GM10847 (cell line): ENCODE measurements at regions not wholly inside any gene's neighbourhood (a gene's known extent, or its start where the extent isn't known, plus 50 kb on each side); places are given as distances from the start of the nearest gene placed in this dataset.

Experiments
- POLR2A ChIP-seq: IDR thresholded peaks from 2 replicates; pipeline ENCODE4 v1.6.1; 2011; ENCODE audit not compliant: insufficient read length; ENCODE audit errors: extremely low read depth

GRCh38 chr6:100246206-100246605 is 218.5 kb downstream of the SIM1 start:
- no peak for TF ChIP-seq POLR2A

GRCh38 chr6:100240798-100241197 is 223.9 kb downstream of the SIM1 start:
- no peak for TF ChIP-seq POLR2A

DNA sequence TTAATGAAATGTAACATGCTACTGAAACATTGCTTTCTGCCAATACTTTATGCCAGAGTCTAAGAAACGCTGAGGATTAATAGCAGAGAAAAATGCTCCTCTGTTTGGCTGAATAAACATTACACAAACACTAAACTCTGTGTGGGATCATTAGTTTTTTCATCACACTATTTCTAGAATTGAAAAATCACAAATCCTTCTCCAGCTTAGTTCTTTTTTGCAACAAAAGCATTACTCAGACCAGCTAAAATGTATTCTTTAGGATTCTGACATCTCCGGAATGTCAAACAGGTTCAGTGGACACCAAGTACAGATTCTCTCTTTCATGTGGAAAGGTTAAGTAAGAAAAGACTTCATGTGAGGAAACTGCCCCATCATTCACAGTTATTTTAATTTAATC is 226.9 kb downstream of the SIM1 start:
- TF ChIP-seq POLR2A = no peak

GRCh38 chr6:100236389-100236788 is 228.3 kb downstream of the SIM1 start:
- no peak for TF ChIP-seq POLR2A

GRCh38 chr6:100235631-100236030 is 229.1 kb downstream of the SIM1 start:
- TF ChIP-seq POLR2A = no peak

- TF ChIP-seq POLR2A = no peak
Observed at GRCh38 chr6:100234625-100235024, 230.1 kb downstream of the SIM1 start.

DNA sequence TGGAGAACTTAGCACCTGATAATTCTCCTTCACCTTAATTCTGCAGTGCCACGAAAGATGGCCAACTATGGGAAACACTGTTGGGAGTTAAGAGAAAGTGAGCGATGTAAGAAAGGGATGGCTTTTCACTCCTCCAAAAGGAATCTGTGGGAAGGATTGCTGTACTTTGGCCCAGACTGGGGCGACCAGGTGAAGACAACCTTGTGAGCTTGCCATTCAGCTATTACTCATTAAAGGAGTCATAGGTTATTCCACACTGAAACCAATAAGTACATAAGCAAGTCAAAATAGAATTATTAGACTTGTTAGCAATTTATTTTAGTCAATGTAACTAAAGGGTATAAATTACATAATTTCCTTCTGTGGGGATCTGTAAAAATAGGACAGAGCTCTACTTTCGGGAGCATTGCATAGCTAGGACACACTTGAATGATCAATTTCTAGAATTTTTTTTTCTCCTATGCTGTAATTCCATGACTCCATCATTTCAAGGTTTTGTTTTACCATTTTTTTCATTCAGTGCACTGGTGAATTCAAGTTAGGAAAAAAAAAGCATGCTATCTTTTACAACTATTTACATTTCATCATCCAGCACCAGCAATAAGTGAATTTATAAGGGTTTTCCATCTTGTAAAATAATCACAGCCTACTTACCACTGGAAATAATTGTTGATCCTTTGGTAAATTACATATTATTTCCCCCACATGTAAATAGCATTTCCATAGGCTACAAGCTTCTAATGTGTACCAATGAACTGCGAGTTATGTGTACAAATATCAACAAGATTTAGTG is 231.7 kb downstream of the SIM1 start:
- TF ChIP-seq POLR2A = no peak

GRCh38 chr6:100230953-100231316 is 233.8 kb downstream of the SIM1 start:
- TF ChIP-seq POLR2A = no peak

GRCh38 chr6:100230115-100230952 is 234.4 kb downstream of the SIM1 start:
- TF ChIP-seq POLR2A = no peak

DNA sequence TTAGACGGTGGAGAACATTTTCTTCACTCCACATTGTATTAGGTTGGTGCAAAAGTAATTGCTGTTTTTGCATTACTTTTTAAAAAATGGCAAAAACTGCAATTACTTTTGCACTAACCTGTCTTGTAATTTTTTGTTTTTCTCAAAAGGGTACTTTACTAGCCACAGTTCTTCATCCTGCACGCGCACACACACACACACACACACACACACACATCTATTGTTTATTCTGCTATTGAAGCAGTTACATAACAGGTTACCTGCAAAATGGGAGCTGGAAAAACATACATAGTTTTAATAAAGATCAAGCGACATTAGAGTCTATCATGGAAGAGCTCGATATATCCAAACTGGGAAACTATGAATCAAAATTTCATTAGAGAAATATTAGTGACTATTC is 235.2 kb downstream of the SIM1 start:
- TF ChIP-seq POLR2A = no peak

GRCh38 chr6:100228834-100229441 is 234.9 kb upstream of the MCHR2 start:
- peak; percentile 12 for TF ChIP-seq POLR2A

DNA sequence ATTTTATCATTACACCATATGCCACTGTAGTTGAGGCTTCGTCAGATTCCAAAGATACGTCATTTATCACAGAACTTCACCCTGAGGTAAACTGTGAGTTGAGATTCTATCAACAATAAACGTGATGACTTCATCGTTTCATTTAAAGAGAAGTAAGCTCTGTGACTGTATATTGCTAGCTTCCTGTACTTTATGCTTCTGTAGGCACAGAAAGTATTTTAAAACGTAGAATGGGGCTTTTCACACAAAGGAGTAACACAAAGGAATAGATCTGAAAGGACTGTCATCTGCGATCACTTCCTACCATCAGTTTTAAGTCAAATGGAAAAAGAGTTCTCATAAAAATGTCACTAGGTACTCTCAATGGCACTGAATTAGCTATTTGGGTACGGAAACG is 234.4 kb upstream of the MCHR2 start:
- no peak for TF ChIP-seq POLR2A

DNA sequence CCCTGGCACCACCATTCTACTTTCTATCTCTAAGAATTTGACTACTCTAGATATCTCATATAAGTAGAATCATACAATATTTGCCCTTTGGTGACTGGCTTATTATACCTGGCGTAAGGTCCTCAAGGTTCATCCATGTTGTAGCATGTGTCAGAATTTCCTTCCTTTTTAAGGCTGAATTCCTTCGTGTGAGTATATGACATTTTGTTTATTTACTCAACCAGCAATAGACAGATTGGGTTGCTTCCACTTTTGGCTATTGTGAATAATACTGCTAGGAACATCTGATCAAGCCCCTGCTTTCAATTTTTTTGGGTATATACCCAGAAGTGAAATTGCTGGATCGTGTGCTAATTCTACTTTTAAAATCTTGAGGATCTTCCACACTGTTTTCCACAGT is 232.8 kb upstream of the MCHR2 start:
- TF ChIP-seq POLR2A = no peak

DNA sequence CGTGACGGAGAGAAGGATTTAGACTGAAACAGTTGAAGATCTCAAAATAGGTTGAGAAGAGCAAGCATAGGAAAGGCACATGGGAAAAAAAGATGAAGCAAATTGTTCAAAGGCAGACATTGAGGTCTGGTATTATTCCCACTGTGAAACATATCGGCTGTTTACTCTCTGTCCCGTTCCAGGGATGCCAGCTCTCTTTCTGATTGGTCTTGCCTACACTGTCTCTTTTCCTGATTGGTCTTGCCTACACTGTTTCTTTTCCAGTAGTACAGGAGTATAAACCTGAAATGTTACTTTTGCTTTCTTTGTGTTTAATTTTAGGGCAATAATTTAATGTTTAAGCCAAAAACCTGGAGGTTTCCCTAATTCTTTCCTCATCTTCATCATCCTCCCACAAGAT is 226.5 kb upstream of the MCHR2 start:
- TF ChIP-seq POLR2A = no peak

DNA sequence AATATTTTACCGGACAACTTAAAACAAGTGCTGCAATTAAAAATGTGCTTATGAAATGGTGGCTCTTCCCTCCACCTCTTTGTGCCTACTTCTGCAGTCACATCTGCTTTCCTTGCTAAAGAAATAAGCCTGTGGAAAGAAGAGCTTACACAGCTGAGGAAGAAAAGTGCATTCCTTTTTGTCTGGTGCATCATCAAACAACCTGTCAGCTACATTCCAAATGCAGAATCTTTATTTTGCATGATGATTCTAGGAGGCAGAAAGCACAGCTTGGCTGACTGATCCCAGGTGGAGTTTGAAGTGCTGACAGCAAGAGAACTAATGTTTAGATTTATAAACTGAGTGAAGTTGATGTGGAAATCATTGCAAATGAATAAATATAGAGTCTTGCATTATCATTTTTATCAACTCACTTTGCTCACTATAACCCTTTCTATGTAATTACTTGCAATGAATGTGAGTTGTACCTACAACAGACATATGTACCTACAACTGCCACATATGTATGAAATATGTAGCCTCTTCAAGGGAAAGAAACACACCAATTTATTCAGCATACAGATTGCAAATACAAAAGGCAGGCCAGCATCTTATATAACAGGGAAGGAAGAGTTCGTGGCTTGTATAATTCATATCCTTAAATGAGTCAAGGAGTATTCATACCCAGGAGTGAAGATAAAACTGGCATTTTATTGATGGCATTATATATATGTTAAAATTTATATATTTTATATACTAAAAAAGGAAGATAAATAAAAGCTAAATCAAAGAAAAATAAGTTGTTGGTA is 223.4 kb upstream of the MCHR2 start:
- no peak for TF ChIP-seq POLR2A
